CD4-positive, alpha-beta memory T cell (primary cell): ENCODE measurements at regions not wholly inside any gene's neighbourhood (a gene's known extent, or its start where the extent isn't known, plus 50 kb on each side); places are given as distances from the start of the nearest gene placed in this dataset.
A peak's percentile ranks its signal among the peaks of the same experiment; 100 is the strongest.

Experiments
- CTCF ChIA-PET: fragments of 350-600 bp; sonication (Branson Sonifier 250); formaldehyde crosslinking; loops from one replicate; lab custom pipeline; 2021; ENCODE audit warnings: inconsistent platforms; ENCODE audit not compliant: partially characterized antibody; lab: Charles Lee
- POLR2A ChIA-PET: fragments of 350-600 bp; sonication (Branson Sonifier 250); formaldehyde crosslinking; loops from one replicate; lab custom pipeline; 2021; ENCODE audit not compliant: partially characterized antibody; lab: Charles Lee
- DNase-seq, 5 donors: peaks; one replicate each; pipeline versions ENCODE4 v3.0.0 to v3.0.0-alpha.2; 2020 to 2022; ENCODE audit warnings: mixed read lengths in 1 of 5
- H3K27ac ChIP-seq: one replicate; pipeline ENCODE4 v1.7.0; 2013; ENCODE audit warnings: low read depth, low read length
- H3K27me3 ChIP-seq: 2 replicates; pipeline ENCODE4 v1.7.0; 2013; ENCODE audit warnings: mild to moderate bottlenecking, low read length, moderate library complexity; ENCODE audit not compliant: insufficient read depth
- H3K36me3 ChIP-seq: 2 replicates; pipeline ENCODE4 v1.7.0; 2013; ENCODE audit warnings: mild to moderate bottlenecking, low read length, moderate library complexity; ENCODE audit not compliant: insufficient read depth
- H3K4me1 ChIP-seq: 2 replicates; pipeline ENCODE4 v1.7.0; 2013; ENCODE audit warnings: mild to moderate bottlenecking, low read length, moderate library complexity; ENCODE audit not compliant: insufficient read depth
- H3K4me3 ChIP-seq, 2 donors: one replicate each; pipeline ENCODE4 v1.7.0; 2013; ENCODE audit warnings: low read length in 2 of 2, mild to moderate bottlenecking in 1 of 2
- H3K9me3 ChIP-seq, 2 donors: one replicate each; pipeline ENCODE4 v1.7.0; 2013; ENCODE audit warnings: low read length in 2 of 2, control low read depth in 1 of 2; ENCODE audit not compliant: control insufficient read depth in 1 of 2
- H3K27ac Mint-ChIP-seq, 7 donors: one replicate each; pipeline ENCODE4 v1.8.0; 2020 to 2021; ENCODE audit warnings: mixed read lengths in 7 of 7, mild to moderate bottlenecking in 6 of 7, inconsistent platforms in 3 of 7, moderate library complexity in 3 of 7
- H3K27me3 Mint-ChIP-seq, 2 donors: one replicate each; pipeline ENCODE4 v1.8.0; 2020 to 2021; ENCODE audit warnings: mixed read lengths in 2 of 2
- H3K36me3 Mint-ChIP-seq, 2 donors: one replicate each; pipeline ENCODE4 v1.8.0; 2020 to 2021; ENCODE audit warnings: mixed read lengths in 2 of 2, inconsistent platforms in 1 of 2, mild to moderate bottlenecking in 1 of 2
- H3K4me1 Mint-ChIP-seq, 4 donors: one replicate each; pipeline ENCODE4 v1.8.0; 2020 to 2021; ENCODE audit warnings: mixed read lengths in 4 of 4, mild to moderate bottlenecking in 1 of 4
- H3K4me3 Mint-ChIP-seq, 8 donors: one replicate each; pipeline ENCODE4 v1.8.0; 2020 to 2021; ENCODE audit warnings: mixed read lengths in 8 of 8, mild to moderate bottlenecking in 7 of 8, moderate library complexity in 6 of 8, inconsistent platforms in 3 of 8
- H3K9me3 Mint-ChIP-seq, 8 donors: one replicate each; pipeline ENCODE4 v1.8.0; 2020 to 2021; ENCODE audit warnings: mixed read lengths in 8 of 8, mild to moderate bottlenecking in 5 of 8, inconsistent platforms in 3 of 8, moderate library complexity in 1 of 8
- intact Hi-C: fragments of 100-400 bp; cut with micrococcal nuclease; formaldehyde crosslinking; loops from one replicate; pipeline ENCODE4 v1.15.1; 2023

DNA sequence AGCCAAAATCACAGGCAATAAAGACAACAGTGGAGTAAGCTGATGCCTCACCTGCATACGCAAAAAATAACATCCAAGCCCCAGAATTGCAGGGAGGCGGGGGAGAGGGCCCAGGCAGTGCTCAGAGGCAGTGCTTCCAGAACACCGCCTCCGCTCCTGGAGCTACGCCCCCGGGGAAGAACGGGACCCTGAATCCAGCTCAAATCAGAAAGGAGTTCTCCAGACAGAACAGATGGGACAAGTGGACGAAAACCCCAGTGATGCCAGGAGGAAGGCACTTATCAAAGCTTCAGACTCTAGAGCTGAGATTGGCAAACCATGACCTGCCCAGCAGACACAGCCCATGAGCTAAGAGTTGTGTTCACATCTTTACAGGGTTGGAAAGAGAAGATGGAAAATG, 683.9 kb downstream of the TBC1D22A start:
- Mint-ChIP-seq H3K27me3 (peaks cover 0 to 3% of the 10 kb centered on the region in 2 donors), H3K9me3 (peaks cover 3 to 22% (median 16%) of the 10 kb centered on the region in 8 donors), H3K4me3 (no peak overlapping the region), H3K27ac (no peak overlapping the region), H3K36me3 (peaks cover 0 to 4% of the 10 kb centered on the region in 2 donors), H3K4me1 (no peaks in the 10 kb centered on the region)
- CTCF ChIA-PET: no interaction called here
- no peak for DNase-seq
- POLR2A ChIA-PET: no interaction called here
- H3K9me3 ChIP-seq: no peaks in the 10 kb centered on the region
- intact Hi-C loops: no loop called here
- H3K4me1 ChIP-seq: no peaks in the 10 kb centered on the region
- no peak overlapping the region for H3K4me3 ChIP-seq
- no peaks in the 10 kb centered on the region for H3K27me3 ChIP-seq
- no peaks in the 10 kb centered on the region for H3K36me3 ChIP-seq
- no peak overlapping the region for H3K27ac ChIP-seq

DNA sequence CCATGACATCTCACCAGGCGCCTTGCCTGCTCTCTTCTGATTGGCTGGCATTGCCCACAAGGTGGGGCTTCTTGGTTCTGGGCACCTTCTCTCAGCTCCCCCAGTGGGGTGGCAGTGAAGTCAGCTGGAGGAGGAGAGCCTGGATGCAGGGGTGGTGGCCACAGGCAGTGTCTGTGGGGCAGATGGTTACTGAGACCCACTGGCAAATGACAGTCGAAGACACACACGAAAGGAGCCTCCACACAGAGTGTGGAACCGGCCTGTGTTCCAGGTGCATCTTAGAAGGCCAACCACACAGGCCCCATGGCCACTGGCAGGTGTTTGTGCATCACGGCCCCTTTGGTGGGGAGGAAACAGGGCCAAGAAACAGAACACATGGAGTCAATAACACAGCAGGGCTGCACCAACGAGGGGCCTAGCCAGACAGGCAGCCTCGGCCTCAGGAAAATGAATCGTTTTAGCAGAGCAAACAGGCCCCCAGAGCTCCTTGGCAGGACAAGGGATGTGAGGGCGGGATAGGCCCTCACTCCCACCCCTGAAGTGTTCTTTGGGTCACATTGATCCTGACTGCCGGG, 683.4 kb downstream of the TBC1D22A start:
- DNase-seq: no peak
- peaks cover 3 to 24% (median 17%) of the 10 kb centered on the region in 8 donors for H3K9me3 Mint-ChIP-seq
- H3K27me3 ChIP-seq: no peaks in the 10 kb centered on the region
- no peak overlapping the region for H3K4me3 Mint-ChIP-seq
- H3K36me3 ChIP-seq: no peaks in the 10 kb centered on the region
- POLR2A ChIA-PET: no interaction called here
- H3K9me3 ChIP-seq: no peaks in the 10 kb centered on the region
- intact Hi-C loops: no loop called here
- peaks cover 0 to 4% of the 10 kb centered on the region in 2 donors for H3K36me3 Mint-ChIP-seq
- CTCF ChIA-PET: no interaction called here
- no peak overlapping the region for H3K27ac ChIP-seq
- no peaks in the 10 kb centered on the region for H3K4me1 Mint-ChIP-seq
- H3K27ac Mint-ChIP-seq: peak overlapping the region in 1 of 7 donors; percentile 39
- no peak overlapping the region for H3K4me3 ChIP-seq
- peaks cover 0 to 3% of the 10 kb centered on the region in 2 donors for H3K27me3 Mint-ChIP-seq
- no peaks in the 10 kb centered on the region for H3K4me1 ChIP-seq

DNA sequence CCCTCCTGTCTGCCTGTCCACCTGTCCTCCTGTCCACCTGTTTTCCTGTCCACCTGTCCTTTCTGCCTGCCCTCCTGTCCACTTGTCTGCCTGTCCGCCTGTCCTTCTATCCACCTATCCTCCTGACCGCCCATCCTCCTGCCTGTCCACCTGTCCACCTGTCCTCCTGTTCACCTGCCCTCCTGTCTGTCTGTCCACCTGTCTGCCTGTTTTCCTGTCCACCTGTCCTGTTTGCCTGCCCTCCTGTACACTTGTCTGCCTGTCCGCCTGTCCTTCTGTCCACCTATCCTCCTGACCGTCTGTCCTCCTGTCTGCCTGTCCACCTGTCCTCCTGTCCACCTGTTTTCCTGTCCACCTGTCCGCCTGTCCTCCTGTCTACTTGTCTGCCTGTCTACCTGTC, 682.8 kb downstream of the TBC1D22A start:
- no peak overlapping the region for H3K27ac Mint-ChIP-seq
- Histone ChIP-seq H3K4me1 (no peaks in the 10 kb centered on the region), H3K36me3 (no peaks in the 10 kb centered on the region), H3K9me3 (no peaks in the 10 kb centered on the region), H3K4me3 (no peak overlapping the region), H3K27me3 (no peaks in the 10 kb centered on the region), H3K27ac (no peak overlapping the region)
- H3K4me1 Mint-ChIP-seq: no peaks in the 10 kb centered on the region
- H3K27me3 Mint-ChIP-seq: peaks cover 0 to 3% of the 10 kb centered on the region in 2 donors
- H3K4me3 Mint-ChIP-seq: no peak overlapping the region
- peaks cover 0 to 4% of the 10 kb centered on the region in 2 donors for H3K36me3 Mint-ChIP-seq
- ChIA-PET CTCF (no interaction called here), POLR2A (no interaction called here)
- DNase-seq: no peak
- intact Hi-C loops: no loop called here
- peaks cover 3 to 27% (median 19%) of the 10 kb centered on the region in 8 donors for H3K9me3 Mint-ChIP-seq

DNA sequence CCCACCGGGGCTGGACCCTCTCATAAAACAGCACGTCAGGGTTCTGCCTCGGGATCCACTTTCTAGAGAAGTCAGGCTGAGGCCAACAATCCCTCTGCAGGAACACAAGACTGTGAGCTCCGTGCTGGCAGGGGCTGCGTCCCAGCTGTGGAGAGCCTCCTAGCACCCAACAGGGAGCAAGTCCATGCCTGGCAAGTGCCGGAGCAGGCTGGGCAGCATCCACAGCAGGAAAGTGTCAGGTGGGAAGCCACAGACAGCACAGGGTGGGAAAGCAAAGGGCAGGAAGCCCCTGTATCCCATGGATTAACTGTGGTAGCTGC, 682.3 kb downstream of the TBC1D22A start:
- Histone ChIP-seq H3K27ac (no peak overlapping the region), H3K9me3 (no peaks in the 10 kb centered on the region), H3K4me1 (no peaks in the 10 kb centered on the region), H3K4me3 (no peak overlapping the region), H3K27me3 (no peaks in the 10 kb centered on the region), H3K36me3 (no peaks in the 10 kb centered on the region)
- no peaks in the 10 kb centered on the region for H3K4me1 Mint-ChIP-seq
- ChIA-PET POLR2A (no interaction called here), CTCF (no interaction called here)
- peaks cover 3 to 30% (median 20%) of the 10 kb centered on the region in 8 donors for H3K9me3 Mint-ChIP-seq
- no peak overlapping the region for H3K27ac Mint-ChIP-seq
- H3K4me3 Mint-ChIP-seq: no peak overlapping the region
- DNase-seq: no peak
- H3K36me3 Mint-ChIP-seq: peaks cover 0 to 4% of the 10 kb centered on the region in 2 donors
- H3K27me3 Mint-ChIP-seq: peaks cover 0 to 3% of the 10 kb centered on the region in 2 donors
- intact Hi-C loops: no loop called here

DNA sequence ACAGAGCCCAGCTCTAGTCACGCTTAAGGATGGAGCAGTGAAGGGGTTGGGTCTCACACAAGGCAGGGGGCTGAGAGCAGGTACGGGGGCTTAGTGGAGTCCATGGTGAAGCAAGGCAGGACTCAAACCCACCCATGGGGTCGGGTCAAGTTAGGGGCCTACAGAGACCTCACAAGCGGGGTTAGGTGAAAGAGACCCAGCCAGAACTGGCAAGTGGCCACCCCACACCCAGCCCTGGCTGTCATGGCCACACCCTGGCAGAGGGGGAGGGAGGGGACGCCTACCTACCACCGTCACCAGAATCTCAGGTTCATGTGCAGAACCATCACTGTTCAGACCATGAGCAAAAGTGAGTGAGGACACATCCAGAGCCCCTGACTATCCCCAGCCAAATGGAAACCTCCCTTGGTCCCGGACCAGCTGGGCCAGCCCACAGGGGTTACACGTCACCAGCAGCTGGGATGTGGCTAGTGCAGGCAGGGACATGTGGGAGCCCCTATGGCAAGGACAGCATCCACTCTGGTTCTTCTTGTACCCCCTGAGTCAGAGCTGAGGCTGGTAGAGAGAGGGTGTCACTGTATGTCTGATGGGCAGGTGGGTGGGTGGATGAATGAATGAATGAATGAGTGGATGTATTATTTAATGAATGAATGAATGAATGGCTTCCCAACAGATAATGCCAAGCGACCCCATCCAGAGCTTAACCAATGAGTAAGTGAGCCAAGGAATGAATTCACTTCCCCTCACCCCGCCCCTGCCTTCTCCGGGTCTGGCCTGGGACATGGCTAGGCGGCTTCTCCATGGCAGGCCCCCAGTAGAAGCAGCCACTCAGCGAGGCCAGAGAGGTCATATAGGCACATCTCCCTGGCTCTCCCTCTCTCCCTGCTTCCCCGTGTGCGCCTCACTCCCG, 681.6 kb downstream of the TBC1D22A start:
- H3K27me3 Mint-ChIP-seq: peaks cover 0 to 3% of the 10 kb centered on the region in 2 donors
- no peaks in the 10 kb centered on the region for H3K4me1 Mint-ChIP-seq
- no peaks in the 10 kb centered on the region for H3K36me3 ChIP-seq
- H3K27ac ChIP-seq: no peak overlapping the region
- H3K9me3 Mint-ChIP-seq: peaks cover 3 to 34% (median 23%) of the 10 kb centered on the region in 8 donors
- intact Hi-C loops: no loop called here
- no peaks in the 10 kb centered on the region for H3K4me1 ChIP-seq
- no peak overlapping the region for H3K27ac Mint-ChIP-seq
- CTCF ChIA-PET: no interaction called here
- POLR2A ChIA-PET: no interaction called here
- H3K4me3 Mint-ChIP-seq: no peak overlapping the region
- no peaks in the 10 kb centered on the region for H3K27me3 ChIP-seq
- DNase-seq: no peak
- H3K4me3 ChIP-seq: no peak overlapping the region
- H3K36me3 Mint-ChIP-seq: peaks cover 0 to 4% of the 10 kb centered on the region in 2 donors
- H3K9me3 ChIP-seq: no peaks in the 10 kb centered on the region

DNA sequence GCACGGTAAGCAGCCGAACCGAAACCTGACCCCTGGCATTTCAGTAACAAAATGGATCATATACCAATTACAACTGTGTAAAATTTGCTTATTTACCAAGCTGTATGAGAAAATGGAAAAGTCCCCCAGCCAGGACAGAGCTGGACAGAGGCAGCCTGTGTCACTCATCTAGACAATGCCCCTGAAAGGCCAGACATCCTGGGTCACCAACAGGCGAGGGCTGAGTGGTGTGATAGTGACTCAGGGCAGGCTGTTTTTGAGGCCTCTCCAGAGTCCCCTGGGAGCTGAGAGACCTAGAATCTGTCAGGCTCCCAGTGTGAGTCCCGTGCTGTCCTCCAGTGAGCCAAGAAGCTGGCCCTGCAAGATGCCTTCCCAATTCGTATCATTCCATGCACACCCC, 680.4 kb downstream of the TBC1D22A start:
- H3K4me1 ChIP-seq: no peaks in the 10 kb centered on the region
- no peaks in the 10 kb centered on the region for H3K36me3 ChIP-seq
- H3K27ac ChIP-seq: no peak overlapping the region
- no peak overlapping the region for H3K4me3 ChIP-seq
- H3K4me3 Mint-ChIP-seq: no peak overlapping the region
- H3K4me1 Mint-ChIP-seq: no peaks in the 10 kb centered on the region
- H3K36me3 Mint-ChIP-seq: peaks cover 0 to 4% of the 10 kb centered on the region in 2 donors
- peaks cover 0 to 3% of the 10 kb centered on the region in 2 donors for H3K27me3 Mint-ChIP-seq
- ChIA-PET CTCF (no interaction called here), POLR2A (no interaction called here)
- H3K27me3 ChIP-seq: no peaks in the 10 kb centered on the region
- no peak overlapping the region for H3K27ac Mint-ChIP-seq
- peaks cover 3 to 41% (median 23%) of the 10 kb centered on the region in 8 donors for H3K9me3 Mint-ChIP-seq
- no peaks in the 10 kb centered on the region for H3K9me3 ChIP-seq
- no peak for DNase-seq
- intact Hi-C loops: no loop called here

DNA sequence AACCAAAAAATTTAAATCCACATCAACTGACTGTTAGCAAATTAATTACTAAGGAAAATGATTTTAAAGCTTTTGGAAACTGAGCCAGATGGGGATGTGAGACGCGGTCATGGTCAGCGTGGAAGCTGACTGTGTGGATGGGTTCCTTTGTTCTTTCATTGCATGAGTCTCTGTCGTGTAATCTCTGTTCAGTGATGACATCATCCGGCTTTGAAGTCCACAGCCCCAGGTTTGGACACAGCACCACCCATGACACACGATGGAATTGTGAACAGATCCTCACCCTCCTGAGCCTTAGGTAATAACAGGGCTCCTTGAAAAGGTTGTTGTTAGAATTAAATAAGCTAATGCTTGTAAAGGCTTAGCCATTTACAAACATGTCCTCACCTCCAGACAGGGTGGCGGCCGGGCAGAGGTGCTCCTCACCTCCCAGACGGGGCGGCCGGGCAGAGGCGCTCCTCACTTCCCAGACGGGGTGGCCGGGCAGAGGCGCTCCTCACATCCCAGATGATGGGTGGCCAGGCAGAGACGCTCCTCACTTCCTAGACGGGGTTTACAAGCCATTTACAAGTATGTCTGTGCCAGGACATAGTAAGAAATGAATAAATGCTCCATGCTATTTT, 677.3 kb downstream of the TBC1D22A start:
- CTCF ChIA-PET: no interaction called here
- H3K9me3 ChIP-seq: no peaks in the 10 kb centered on the region
- H3K36me3 Mint-ChIP-seq: peaks cover 0 to 8% of the 10 kb centered on the region in 2 donors
- no peak overlapping the region for H3K27ac ChIP-seq
- no peaks in the 10 kb centered on the region for H3K27me3 Mint-ChIP-seq
- H3K27me3 ChIP-seq: no peaks in the 10 kb centered on the region
- peaks cover 3 to 49% (median 24%) of the 10 kb centered on the region in 8 donors for H3K9me3 Mint-ChIP-seq
- H3K27ac Mint-ChIP-seq: no peak overlapping the region
- no peak overlapping the region for H3K4me3 Mint-ChIP-seq
- H3K4me1 Mint-ChIP-seq: no peaks in the 10 kb centered on the region
- H3K4me1 ChIP-seq: no peaks in the 10 kb centered on the region
- no peak for DNase-seq
- POLR2A ChIA-PET: no interaction called here
- no peaks in the 10 kb centered on the region for H3K36me3 ChIP-seq
- intact Hi-C loops: no loop called here
- H3K4me3 ChIP-seq: no peak overlapping the region
